Right cardiac atrium (tissue), 5 donors: ENCODE measurements at regions not wholly inside any gene's neighbourhood (a gene's known extent, or its start where the extent isn't known, plus 50 kb on each side); places are given as distances from the start of the nearest gene placed in this dataset.
"Not testable (repeated sequence)": the region's sequence is repeated elsewhere in the genome, so short reads cannot be mapped to it uniquely, and the experiment has no call there.

ENCODE experiments used
- ATAC-seq, 2 donors: fragments of 200-7000 bp; cut with Tn5 transposase; one replicate each; pipeline versions ENCODE4 v1.8.0 to v1.9.1; 2020; ENCODE audit warnings: moderate library complexity in 2 of 2, mild to moderate bottlenecking in 1 of 2
- DNase-seq, 3 donors: peaks; one replicate each; pipeline ENCODE4 v3.0.0-alpha.2; 2020
- H3K27ac ChIP-seq: one replicate; pipeline ENCODE4 v1.5.1; 2013; ENCODE audit warnings: mild to moderate bottlenecking, low read length, control low read depth, moderate library complexity
- H3K27me3 ChIP-seq: one replicate; pipeline ENCODE4 v1.6.1; 2013; ENCODE audit not compliant: control insufficient read depth, insufficient read depth
- H3K4me1 ChIP-seq: one replicate; pipeline ENCODE4 v1.6.1; 2013; ENCODE audit warnings: low read length; ENCODE audit not compliant: control insufficient read depth, insufficient read depth
- H3K4me3 ChIP-seq: one replicate; pipeline ENCODE4 v1.5.1; 2013; ENCODE audit warnings: low read length, control low read depth
- H3K9me3 ChIP-seq: one replicate; pipeline ENCODE4 v1.6.1; 2013; ENCODE audit warnings: low read length; ENCODE audit not compliant: control insufficient read depth
- WGBS: extraction: QIAGEN DNeasy Blood & Tissue Kit; methylation state at CpG from one replicate; pipeline ENCODE4 v1.1.7; 2013; 5-methylcytosine and 5-hydroxymethylcytosine counted together
- intact Hi-C, 4 donors: fragments of 100-400 bp; cut with DNase I; formaldehyde crosslinking; loops; one replicate each; pipeline versions ENCODE4 v1.11.0 to v1.14.0; 2022 to 2023
- donor health status: healthy with polysubstance abuse.
- donor health status: DM: no; HTN: yes; CAD: no.
- donor health status: DM: no; HTN: no; CAD: no.
- donor health status: DM: no; HTN: yes; CAD: no; lungs with severe emphysema.
- donor health status: DM: yes; HTN: yes; CAD: no.

DNA sequence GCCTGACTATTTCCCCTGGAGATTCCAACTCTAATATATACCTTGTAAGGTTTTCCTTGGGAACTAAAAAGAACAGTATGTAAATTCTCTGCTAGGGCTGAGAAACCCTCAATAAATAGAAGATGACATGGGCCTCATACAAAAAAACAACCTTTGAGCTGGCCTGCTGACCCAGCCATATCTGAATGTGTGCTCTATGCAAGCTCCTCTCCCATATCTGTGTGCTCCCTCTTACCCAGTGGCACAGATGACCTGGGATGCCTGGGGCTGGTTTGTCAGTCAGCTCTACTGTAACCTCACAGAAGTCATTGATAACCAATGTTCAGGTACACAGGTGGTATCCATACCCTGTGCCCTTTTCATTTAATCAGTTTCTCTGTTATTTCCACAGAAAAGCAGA, 329.2 kb downstream of the SEC16B start:
- no peak overlapping the region for H3K4me3 ChIP-seq
- no peaks in the 10 kb centered on the region for H3K9me3 ChIP-seq
- intact Hi-C loops, result no loop called here
- no peaks in the 10 kb centered on the region for H3K27me3 ChIP-seq
- H3K27ac ChIP-seq, result no peak overlapping the region
- DNase-seq, result no peak
- no peaks in the 10 kb centered on the region for H3K4me1 ChIP-seq
- ATAC-seq, result no peak

DNA sequence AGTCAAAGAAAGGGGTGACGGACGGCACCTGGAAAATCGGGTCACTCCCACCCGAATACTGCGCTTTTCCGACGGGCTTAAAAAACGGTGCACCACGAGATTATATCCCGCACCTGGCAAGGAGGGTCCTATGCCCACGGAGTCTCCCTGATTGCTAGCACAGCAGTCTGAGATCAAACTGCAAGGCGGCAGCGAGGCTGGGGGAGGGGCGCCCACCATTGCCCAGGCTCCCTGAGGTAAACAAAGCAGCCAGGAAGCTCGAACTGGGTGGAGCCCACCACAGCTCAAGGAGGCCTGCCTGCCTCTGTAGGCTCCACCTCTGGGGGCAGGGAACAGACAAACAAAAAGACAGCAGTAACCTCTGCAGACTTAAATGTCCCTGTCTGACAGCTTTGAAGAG, 335.7 kb downstream of the SEC16B start:
- H3K27me3 ChIP-seq, DNase-seq, ATAC-seq, H3K4me1 ChIP-seq, H3K27ac ChIP-seq, H3K9me3 ChIP-seq, intact Hi-C loops, H3K4me3 ChIP-seq: not testable (repeated sequence)
- WGBS, result 82% methylated on average over 13 of the region's 15 CpGs

DNA sequence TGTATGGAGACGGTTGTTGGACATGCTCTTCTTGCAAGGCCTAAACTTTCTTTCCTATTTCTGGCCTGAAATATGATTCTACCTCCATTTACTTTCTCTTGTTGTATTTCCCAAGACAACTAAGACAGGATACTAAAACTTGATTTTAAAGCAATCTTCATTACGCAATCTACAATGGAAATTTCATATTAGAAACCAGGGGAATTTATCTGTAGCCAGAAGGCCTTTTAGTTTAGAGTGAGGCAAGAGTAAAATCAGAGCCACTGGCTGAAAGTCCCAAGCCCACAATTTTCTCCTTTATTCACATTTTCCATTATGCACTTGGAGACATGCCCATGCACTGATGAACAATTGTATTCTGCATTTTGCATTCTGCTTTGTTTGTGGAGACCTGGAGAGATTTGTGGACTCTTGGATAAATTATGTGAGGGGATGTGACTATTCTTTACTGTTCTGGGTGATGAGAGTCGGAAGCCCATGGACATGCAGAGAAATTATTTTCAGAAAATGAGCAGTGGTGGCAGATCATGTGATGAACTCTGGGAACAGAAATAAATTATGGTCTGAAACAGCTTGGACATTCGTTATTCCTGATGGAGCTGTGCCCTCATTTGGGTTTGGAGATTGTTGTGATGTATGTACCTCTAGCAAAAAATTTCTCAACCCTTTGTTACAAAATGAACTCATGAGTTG, 336.8 kb downstream of the SEC16B start:
- Histone ChIP-seq H3K9me3 (no peaks in the 10 kb centered on the region), H3K27ac (no peak overlapping the region), H3K27me3 (no peaks in the 10 kb centered on the region), H3K4me1 (no peaks in the 10 kb centered on the region), H3K4me3 (no peak overlapping the region)
- ATAC-seq (no peak), DNase-seq (no peak)
- WGBS, result 74% methylated on average over 4 of the region's 4 CpGs
- intact Hi-C loops, result no loop called here

DNA sequence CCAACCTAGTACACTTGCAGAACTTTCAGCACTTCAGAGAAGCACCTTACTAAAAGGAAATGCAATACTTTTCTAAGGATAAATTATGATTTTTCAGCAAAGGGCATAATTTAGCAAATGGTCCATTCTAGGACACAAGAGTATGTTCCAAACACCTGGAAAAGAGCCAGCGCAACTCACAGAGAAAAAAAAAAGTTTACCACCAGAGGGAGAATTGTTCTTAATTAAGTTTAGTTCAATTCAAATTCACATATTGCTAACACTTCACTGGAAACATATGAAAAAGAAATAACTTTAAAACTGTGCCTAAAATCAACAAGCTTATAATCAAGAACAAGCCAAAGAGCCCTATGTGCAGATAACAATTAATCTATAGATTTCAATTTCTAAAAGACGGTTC, 338.1 kb downstream of the SEC16B start:
- no peak for ATAC-seq
- 83% methylated on average over 2 of the region's 2 CpGs for WGBS
- Histone ChIP-seq H3K4me3 (no peak overlapping the region), H3K4me1 (no peaks in the 10 kb centered on the region), H3K27me3 (no peaks in the 10 kb centered on the region), H3K27ac (no peak overlapping the region), H3K9me3 (no peaks in the 10 kb centered on the region)
- DNase-seq, result no peak
- intact Hi-C loops, result no loop called here

DNA sequence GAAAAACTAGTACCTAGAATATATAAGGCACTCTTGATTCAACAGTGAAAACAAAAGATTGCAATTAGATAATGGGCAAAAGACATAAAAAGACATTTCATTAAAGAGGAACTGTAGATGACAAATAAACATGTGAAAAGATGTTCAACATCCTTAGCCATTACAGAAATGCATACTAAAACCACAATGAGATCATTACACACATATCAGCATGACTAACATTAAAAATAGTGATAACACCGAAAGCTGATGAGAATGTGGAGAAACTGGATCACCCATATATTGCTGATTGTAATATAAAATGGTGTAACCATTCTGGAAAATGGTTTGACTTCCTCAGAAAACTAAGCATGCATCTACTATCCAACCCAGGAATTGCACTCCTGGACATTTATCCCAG, 340.3 kb downstream of the SEC16B start:
- ATAC-seq (no peak), DNase-seq (no peak)
- no peaks in the 10 kb centered on the region for H3K9me3 ChIP-seq
- no peaks in the 10 kb centered on the region for H3K27me3 ChIP-seq
- no peak overlapping the region for H3K4me3 ChIP-seq
- intact Hi-C loops, result no loop called here
- no peak overlapping the region for H3K27ac ChIP-seq
- H3K4me1 ChIP-seq, result no peaks in the 10 kb centered on the region
- WGBS, result 54% methylated on average over 1 of the region's 1 CpG

DNA sequence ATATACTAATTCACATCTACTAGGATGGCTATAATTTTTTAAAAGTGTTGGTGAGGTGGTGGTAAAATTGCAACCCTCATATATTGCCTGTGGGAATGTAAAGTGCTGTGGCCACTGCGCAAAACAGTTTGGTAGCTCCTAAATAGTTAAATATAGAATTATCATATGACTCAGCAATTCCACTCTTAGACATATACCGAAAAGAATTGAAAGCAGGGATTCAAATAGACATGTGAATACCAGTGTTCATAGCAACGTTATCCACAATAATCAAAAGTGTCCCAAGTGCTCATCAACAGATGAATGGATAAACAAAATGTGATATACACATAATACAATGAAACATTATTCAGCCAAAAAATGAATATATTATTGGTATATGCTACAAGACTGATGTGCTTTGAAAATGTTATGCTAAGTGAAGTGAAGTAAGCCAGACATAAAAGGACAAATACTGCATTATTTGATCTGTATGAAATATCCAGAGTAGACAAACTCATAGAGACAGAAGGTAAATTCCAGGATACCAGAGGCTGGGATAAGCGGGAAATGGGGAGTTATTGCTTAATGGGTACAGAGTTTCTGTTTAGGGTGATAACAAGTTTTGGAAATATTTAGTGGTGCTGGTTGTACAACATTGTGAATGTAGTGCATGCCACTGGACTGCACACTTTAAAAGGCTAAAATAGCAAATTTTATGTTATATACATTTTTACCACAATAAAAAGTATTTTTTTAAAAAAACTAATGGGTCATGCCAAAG, 342.5 kb downstream of the SEC16B start:
- no peaks in the 10 kb centered on the region for H3K27me3 ChIP-seq
- intact Hi-C loops, result no loop called here
- H3K4me1 ChIP-seq, result no peaks in the 10 kb centered on the region
- no peak overlapping the region for H3K4me3 ChIP-seq
- no peak overlapping the region for H3K27ac ChIP-seq
- DNase-seq (no peak), ATAC-seq (no peak)
- WGBS, result 79% methylated on average over 4 of the region's 4 CpGs
- no peaks in the 10 kb centered on the region for H3K9me3 ChIP-seq

DNA sequence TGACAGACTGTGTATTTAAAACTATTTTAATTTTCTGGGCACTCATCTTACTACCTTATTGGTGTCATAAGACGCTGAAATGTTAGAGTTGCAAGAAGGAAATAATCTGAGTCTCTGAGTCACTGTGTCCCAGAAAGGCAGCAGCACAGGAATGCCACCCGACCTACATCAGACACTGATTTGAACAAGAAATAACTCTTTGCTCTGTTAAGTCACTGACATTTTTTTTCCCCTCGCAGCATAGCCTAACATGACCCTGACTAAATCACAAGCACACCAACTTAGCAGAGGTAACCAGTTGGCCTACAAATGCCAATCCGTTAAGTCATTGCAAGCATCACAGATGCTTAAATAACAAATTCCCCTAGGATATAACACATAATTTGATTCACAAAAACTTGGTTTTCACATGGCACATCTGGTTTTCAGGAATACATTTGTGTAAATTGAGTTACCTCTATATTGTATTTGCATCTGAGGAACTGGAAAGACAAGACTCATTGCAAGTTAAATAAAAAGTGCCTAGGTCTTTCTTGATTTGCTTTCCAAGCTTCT, 349.1 kb downstream of the SEC16B start:
- H3K4me1 ChIP-seq, result no peaks in the 10 kb centered on the region
- intact Hi-C loops, result no loop called here
- WGBS, result 67% methylated on average over 4 of the region's 4 CpGs
- no peaks in the 10 kb centered on the region for H3K9me3 ChIP-seq
- ATAC-seq (no peak), DNase-seq (no peak)
- no peak overlapping the region for H3K4me3 ChIP-seq
- no peak overlapping the region for H3K27ac ChIP-seq
- H3K27me3 ChIP-seq, result no peaks in the 10 kb centered on the region

DNA sequence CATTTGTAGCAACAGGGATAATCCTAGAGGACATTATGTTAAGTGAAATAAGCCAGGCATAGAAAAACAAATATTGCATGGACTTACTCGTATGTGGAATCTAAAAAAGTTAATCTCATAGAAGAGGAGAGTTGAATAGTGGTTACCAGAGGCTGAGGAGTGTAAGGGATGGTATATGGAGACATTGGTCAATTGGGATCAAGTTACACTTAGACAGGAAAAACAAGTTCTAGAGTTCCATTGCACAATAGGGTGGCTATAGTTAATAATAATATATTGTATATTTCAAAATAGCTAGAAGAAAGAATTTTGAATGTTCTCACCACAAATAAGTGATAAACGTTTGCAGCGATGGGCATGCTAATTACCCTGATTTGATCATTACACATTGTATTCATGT, 354.6 kb downstream of the SEC16B start:
- DNase-seq (no peak), ATAC-seq (no peak)
- Histone ChIP-seq H3K4me3 (no peak overlapping the region), H3K4me1 (no peaks in the 10 kb centered on the region), H3K27me3 (no peaks in the 10 kb centered on the region), H3K9me3 (no peaks in the 10 kb centered on the region), H3K27ac (no peak overlapping the region)
- 82% methylated on average over 3 of the region's 3 CpGs for WGBS
- intact Hi-C loops, result no loop called here

DNA sequence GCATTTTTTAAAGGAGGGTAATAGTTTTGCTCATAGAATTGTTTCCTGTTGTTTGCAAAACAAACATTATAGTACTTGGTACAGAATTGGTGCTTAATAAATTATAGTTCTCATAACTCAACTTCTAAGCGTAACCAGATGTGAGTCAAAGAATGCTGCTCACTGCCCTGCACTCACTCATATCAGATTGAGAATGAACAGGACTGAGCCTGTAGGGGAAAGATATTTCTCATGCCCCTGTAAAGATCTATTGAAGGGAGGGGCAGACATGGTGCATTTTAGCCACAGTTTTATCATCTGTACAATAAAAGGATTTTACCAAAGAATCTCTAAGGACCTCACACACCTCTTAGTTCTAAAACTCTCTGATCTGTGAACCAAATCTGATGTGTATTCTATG, 358.5 kb downstream of the SEC16B start:
- Histone ChIP-seq H3K4me3 (no peak overlapping the region), H3K9me3 (no peaks in the 10 kb centered on the region), H3K27ac (no peak overlapping the region), H3K4me1 (no peaks in the 10 kb centered on the region), H3K27me3 (no peaks in the 10 kb centered on the region)
- intact Hi-C loops, result no loop called here
- DNase-seq, result no peak
- 55% methylated on average over 1 of the region's 1 CpG for WGBS
- ATAC-seq, result no peak

DNA sequence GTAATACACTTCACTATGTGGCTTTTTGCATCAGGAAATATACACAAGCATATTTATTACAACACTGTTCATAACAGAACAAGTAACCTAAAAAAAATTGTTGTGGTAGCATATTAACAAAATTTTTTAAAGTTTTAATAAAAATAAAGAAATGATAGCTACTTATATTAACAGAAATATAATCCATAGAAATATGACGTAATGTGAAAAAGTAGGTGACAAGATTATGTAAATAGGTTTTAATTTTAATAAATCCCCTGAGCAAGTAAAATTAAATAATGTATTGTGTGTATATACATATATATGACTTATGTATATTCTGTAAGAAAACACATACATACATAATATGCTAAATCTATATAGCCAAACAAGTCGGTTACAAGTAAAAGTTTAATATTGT, 359.9 kb downstream of the SEC16B start:
- DNase-seq, result no peak
- intact Hi-C loops, result no loop called here
- Histone ChIP-seq H3K27me3 (no peaks in the 10 kb centered on the region), H3K9me3 (no peaks in the 10 kb centered on the region), H3K27ac (no peak overlapping the region), H3K4me1 (no peaks in the 10 kb centered on the region), H3K4me3 (no peak overlapping the region)
- WGBS, result 76% methylated on average over 2 of the region's 2 CpGs
- ATAC-seq, result no peak

DNA sequence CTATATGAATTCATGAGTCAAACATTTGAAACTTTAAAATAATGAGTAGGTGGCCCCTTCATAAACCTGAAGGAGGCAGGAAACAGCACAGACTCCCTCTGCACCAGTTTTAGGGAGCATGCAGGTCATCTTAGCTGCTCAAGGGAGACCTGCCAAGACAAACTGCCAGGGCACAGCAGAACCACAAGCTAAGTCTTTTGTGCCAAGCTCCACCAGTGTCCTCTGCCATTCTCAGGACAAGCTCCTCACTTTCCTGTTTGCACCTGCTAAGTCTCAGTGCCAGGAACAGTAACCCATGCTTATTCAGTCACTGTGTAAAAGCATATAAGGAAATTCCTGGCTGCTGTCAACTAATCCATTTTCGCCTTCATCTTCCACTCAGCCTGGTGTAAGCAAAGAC, 368.9 kb downstream of the SEC16B start:
- H3K4me1 ChIP-seq, result no peaks in the 10 kb centered on the region
- no peaks in the 10 kb centered on the region for H3K9me3 ChIP-seq
- WGBS, result 66% methylated on average over 1 of the region's 1 CpG
- DNase-seq (no peak), ATAC-seq (no peak)
- H3K27ac ChIP-seq, result no peak overlapping the region
- intact Hi-C loops, result no loop called here
- no peak overlapping the region for H3K4me3 ChIP-seq
- no peaks in the 10 kb centered on the region for H3K27me3 ChIP-seq
